Muscle of leg (tissue), 3 donors: ENCODE measurements at regions not wholly inside any gene's neighbourhood (a gene's known extent, or its start where the extent isn't known, plus 50 kb on each side); places are given as distances from the start of the nearest gene placed in this dataset.

Source experiments
- DNase-seq: peaks from one replicate; pipeline ENCODE4 v3.0.0; 2013
- H3K27ac ChIP-seq: one replicate; pipeline ENCODE4 v1.5.1; 2013; ENCODE audit warnings: mild to moderate bottlenecking, low read length, control low read depth
- H3K27me3 ChIP-seq: one replicate; pipeline ENCODE4 v1.6.1; 2013; ENCODE audit warnings: low read length; ENCODE audit not compliant: control insufficient read depth, insufficient read depth
- H3K36me3 ChIP-seq: one replicate; pipeline ENCODE4 v1.6.1; 2013; ENCODE audit warnings: low read length; ENCODE audit not compliant: control insufficient read depth, insufficient read depth
- H3K4me1 ChIP-seq: one replicate; pipeline ENCODE4 v1.6.1; 2013; ENCODE audit warnings: low read length; ENCODE audit not compliant: control insufficient read depth, insufficient read depth
- H3K4me3 ChIP-seq: one replicate; pipeline ENCODE4 v1.5.1; 2013; ENCODE audit warnings: low read length, control low read depth
- H3K9me3 ChIP-seq: replicated peaks from 2 replicates; pipeline ENCODE4 v1.6.1; 2013; ENCODE audit warnings: low read depth, low read length; ENCODE audit not compliant: control insufficient read depth
- whole genome bisulfite sequencing: methylation state at CpG from one replicate; pipeline ENCODE4 v1.1.5; 2013; ENCODE audit warnings: missing lambda C conversion rate; ENCODE audit not compliant: insufficient coverage; 5-methylcytosine and 5-hydroxymethylcytosine counted together

- Histone ChIP-seq H3K36me3 (no peaks in the 10 kb centered on the region), H3K27ac (no peak overlapping the region), H3K4me3 (no peak overlapping the region), H3K9me3 (no peaks in the 10 kb centered on the region), H3K4me1 (no peaks in the 10 kb centered on the region), H3K27me3 (no peaks in the 10 kb centered on the region)
- WGBS = no CpG with 5 or more reads among the region's 3 CpGs
- DNase-seq = no peak
Measured at GRCh38 chr4:97475621-97476020, 667.7 kb downstream of the STPG2 start.

DNA sequence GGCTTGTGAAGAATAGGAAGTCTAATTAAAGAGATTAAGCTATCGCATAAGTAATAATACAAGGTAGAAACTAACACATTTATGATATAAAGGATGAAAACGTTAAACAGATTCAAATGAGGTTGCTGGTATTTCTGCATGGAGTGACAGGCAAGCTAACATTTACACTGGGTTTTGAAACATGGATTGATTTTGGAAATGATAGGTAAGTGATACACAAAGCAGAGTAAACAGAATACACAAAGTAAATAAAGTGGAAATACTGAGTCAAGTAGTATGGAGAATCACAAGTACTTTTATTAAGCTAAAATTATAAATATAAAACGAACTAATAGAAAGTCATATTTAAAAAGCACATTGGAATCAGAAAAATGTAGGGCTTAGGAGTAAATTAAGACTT, 665.3 kb downstream of the STPG2 start:
- Histone ChIP-seq H3K4me3 (no peak overlapping the region), H3K27me3 (no peaks in the 10 kb centered on the region), H3K9me3 (no peaks in the 10 kb centered on the region), H3K4me1 (no peaks in the 10 kb centered on the region), H3K36me3 (no peaks in the 10 kb centered on the region), H3K27ac (no peak overlapping the region)
- DNase-seq = no peak
- no CpG with 5 or more reads among the region's 3 CpGs for WGBS

DNA sequence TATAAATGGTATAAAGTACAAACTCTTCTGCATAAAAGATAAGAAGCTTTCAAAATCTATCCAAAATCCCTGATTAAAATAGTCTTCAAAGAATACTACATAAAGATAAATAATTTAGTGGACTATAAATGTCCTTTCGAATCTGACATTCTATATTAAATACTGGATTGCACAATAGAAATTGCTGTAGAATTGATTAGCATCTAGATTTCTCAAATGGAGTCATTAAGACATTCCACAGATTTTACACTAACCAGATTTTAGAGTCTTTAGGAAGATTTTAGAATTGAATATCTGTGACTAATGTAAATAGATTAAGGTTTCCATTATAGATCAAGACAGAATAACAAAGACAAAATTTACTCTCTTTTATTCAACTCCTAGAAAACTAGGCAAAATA, 663.9 kb downstream of the STPG2 start:
- H3K36me3 ChIP-seq = no peaks in the 10 kb centered on the region
- no peaks in the 10 kb centered on the region for H3K4me1 ChIP-seq
- no peaks in the 10 kb centered on the region for H3K27me3 ChIP-seq
- no peak overlapping the region for H3K27ac ChIP-seq
- DNase-seq = no peak
- no CpG with 5 or more reads among the region's 1 CpG for WGBS
- no peaks in the 10 kb centered on the region for H3K9me3 ChIP-seq
- no peak overlapping the region for H3K4me3 ChIP-seq

DNA sequence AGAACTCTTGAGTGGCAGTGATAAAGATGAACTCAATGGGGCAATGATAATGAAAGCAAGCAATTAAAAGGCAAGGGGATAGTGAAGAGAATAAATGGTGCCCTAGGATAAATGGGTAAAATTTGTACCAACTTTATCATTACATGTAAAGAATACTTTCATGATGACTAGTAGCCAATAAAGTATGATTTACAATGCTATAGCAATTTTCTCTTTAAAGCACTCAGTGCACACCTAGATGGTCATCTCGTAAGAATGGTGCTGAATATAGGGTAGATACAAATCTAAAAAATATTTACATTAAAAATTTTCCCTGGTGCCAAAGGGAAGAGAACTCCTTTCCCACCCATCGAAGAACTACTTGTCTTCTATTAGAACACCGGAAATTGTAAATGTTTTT, 651.4 kb downstream of the STPG2 start:
- H3K4me3 ChIP-seq = no peak overlapping the region
- H3K27ac ChIP-seq = no peak overlapping the region
- no peaks in the 10 kb centered on the region for H3K36me3 ChIP-seq
- WGBS = no CpG with 5 or more reads among the region's 3 CpGs
- H3K27me3 ChIP-seq = no peaks in the 10 kb centered on the region
- DNase-seq = no peak
- H3K4me1 ChIP-seq = no peaks in the 10 kb centered on the region
- H3K9me3 ChIP-seq = no peaks in the 10 kb centered on the region

GRCh38 chr4:97493815-97494518, 649.3 kb downstream of the STPG2 start:
- Histone ChIP-seq H3K9me3 (no peaks in the 10 kb centered on the region), H3K27me3 (no peaks in the 10 kb centered on the region), H3K27ac (no peak overlapping the region), H3K36me3 (no peaks in the 10 kb centered on the region), H3K4me1 (no peaks in the 10 kb centered on the region), H3K4me3 (no peak overlapping the region)
- no CpG with 5 or more reads among the region's 1 CpG for WGBS
- DNase-seq = no peak

- DNase-seq = no peak
- Histone ChIP-seq H3K4me3 (no peak overlapping the region), H3K4me1 (no peaks in the 10 kb centered on the region), H3K9me3 (no peaks in the 10 kb centered on the region), H3K27me3 (no peaks in the 10 kb centered on the region), H3K36me3 (no peaks in the 10 kb centered on the region), H3K27ac (no peak overlapping the region)
- no CpG with 5 or more reads among the region's 3 CpGs for WGBS
Measured at GRCh38 chr4:97496298-97496873, 646.9 kb downstream of the STPG2 start.

DNA sequence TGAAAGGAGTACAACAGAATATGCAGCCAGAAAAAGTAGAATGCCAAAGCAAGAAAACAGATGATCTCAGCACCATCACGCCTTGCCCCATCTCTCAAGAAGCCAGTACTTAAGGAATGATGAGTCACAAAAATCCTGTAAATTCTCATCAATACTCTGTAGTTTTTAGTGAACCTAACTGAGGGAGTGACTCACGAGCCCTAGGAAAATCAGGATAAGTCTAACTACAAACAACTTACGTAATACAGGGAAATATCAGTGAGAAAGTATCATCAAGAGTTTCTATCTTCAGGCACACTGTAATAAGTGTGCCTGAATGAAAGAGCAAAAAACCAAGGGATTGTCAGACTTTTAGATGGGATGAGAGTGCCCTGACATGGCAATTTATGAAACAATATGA, 644.4 kb downstream of the STPG2 start:
- no CpG with 5 or more reads among the region's 3 CpGs for WGBS
- no peak for DNase-seq
- Histone ChIP-seq H3K27ac (no peak overlapping the region), H3K36me3 (no peaks in the 10 kb centered on the region), H3K9me3 (no peaks in the 10 kb centered on the region), H3K4me3 (no peak overlapping the region), H3K27me3 (no peaks in the 10 kb centered on the region), H3K4me1 (no peaks in the 10 kb centered on the region)

DNA sequence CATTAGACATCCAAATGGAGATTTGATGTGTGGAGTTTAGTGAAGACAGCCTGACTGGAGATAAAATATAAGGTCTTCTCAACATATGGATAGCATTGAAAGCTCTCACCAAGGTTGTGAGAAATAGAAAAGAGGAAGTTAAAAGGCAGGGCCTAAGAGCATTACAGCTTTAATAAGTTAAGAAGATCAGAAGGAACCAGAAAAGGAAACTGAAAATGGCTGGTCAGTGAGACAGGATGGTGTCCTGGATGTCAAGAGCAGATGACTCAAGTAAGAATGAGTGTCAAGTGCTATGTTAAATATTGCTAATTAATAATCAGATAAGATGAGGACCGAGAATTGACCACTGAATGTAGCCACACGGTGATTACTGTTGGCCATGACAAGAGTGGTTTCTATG, 642.9 kb downstream of the STPG2 start:
- Histone ChIP-seq H3K36me3 (no peaks in the 10 kb centered on the region), H3K4me1 (no peaks in the 10 kb centered on the region), H3K27me3 (no peaks in the 10 kb centered on the region), H3K9me3 (no peaks in the 10 kb centered on the region), H3K4me3 (no peak overlapping the region), H3K27ac (no peak overlapping the region)
- 92% methylated on average over 2 of the region's 2 CpGs for WGBS
- DNase-seq = no peak

- no peak for DNase-seq
- H3K4me3 ChIP-seq = no peak overlapping the region
- no peaks in the 10 kb centered on the region for H3K9me3 ChIP-seq
- H3K36me3 ChIP-seq = no peaks in the 10 kb centered on the region
- H3K4me1 ChIP-seq = no peaks in the 10 kb centered on the region
- no peak overlapping the region for H3K27ac ChIP-seq
- no peaks in the 10 kb centered on the region for H3K27me3 ChIP-seq
Measured at GRCh38 chr4:97504713-97505112, 638.6 kb downstream of the STPG2 start.

DNA sequence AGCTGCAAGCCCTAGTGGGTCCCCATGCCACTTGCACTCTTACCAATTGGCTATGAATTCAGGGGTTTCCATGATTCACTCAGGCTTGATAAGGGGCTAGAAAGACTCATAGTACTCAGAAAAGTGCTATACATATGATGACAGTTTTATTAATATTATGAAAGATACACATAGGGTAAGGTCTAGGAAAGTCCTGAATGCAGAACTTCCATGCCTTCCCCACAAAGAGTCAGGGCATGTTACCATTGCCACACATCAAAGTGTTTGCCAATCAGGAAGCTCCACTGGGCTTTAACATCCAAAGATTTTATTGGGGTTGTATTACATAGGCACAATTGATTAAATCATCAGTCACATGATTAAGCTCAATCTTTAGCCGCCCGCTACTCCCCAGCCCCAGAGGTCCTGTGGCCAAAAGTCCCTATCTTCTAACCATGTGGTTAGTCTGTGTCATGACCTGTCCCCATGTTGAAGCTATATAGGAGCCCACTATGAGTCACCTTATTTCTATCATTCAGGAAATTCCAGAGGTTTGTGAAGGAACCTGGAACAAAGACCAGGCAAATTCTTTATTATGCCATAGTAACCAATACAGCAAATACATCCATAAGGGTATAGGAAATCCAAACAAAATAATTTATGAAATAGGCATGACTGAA, 635.6 kb downstream of the STPG2 start:
- H3K4me3 ChIP-seq = no peak overlapping the region
- no peaks in the 10 kb centered on the region for H3K9me3 ChIP-seq
- no peaks in the 10 kb centered on the region for H3K27me3 ChIP-seq
- no CpG with 5 or more reads among the region's 2 CpGs for WGBS
- no peak for DNase-seq
- no peaks in the 10 kb centered on the region for H3K36me3 ChIP-seq
- no peak overlapping the region for H3K27ac ChIP-seq
- no peaks in the 10 kb centered on the region for H3K4me1 ChIP-seq
